Tibial artery (tissue), 4 donors: ENCODE measurements at regions not wholly inside any gene's neighbourhood (a gene's known extent, or its start where the extent isn't known, plus 50 kb on each side); places are given as distances from the start of the nearest gene placed in this dataset.
"Not testable (repeated sequence)": the region's sequence is repeated elsewhere in the genome, so short reads cannot be mapped to it uniquely, and the experiment has no call there.

Experiments
- DNase-seq, 2 donors: peaks; one replicate each; pipeline ENCODE4 v3.0.0-alpha.2; 2019
- H3K27ac ChIP-seq, 2 donors: fragments of 200-600 bp; sonication (generic) in 1 of 2; 1 replicate in 1 of 2; 2 replicates in 1 of 2; pipeline ENCODE4 v1.5.1; 2018 to 2019; ENCODE audit warnings: mild to moderate bottlenecking in 1 of 2
- H3K27me3 ChIP-seq, 2 donors: fragments of 200-600 bp; sonication (generic) in 1 of 2; one replicate each; pipeline versions ENCODE4 v1.5.1 to v1.6.0; 2016 to 2019
- H3K36me3 ChIP-seq, 3 donors: fragments of 200-600 bp; sonication (generic) in 2 of 3; one replicate each; pipeline ENCODE4 v1.5.1; 2016 to 2019; ENCODE audit warnings: mild to moderate bottlenecking in 2 of 3
- H3K4me1 ChIP-seq, 4 donors: fragments of 200-600 bp; sonication (generic) in 2 of 4; 1 replicate in 3 of 4; 2 replicates in 1 of 4; pipeline ENCODE4 v1.5.1; 2016 to 2019
- H3K4me3 ChIP-seq, 2 donors: fragments of 200-600 bp; sonication (generic) in 1 of 2; 1 replicate in 1 of 2; 2 replicates in 1 of 2; pipeline ENCODE4 v1.5.1; 2018 to 2019; ENCODE audit warnings: mild to moderate bottlenecking in 2 of 2
- H3K9me3 ChIP-seq, 3 donors: fragments of 200-600 bp; sonication (generic) in 1 of 3; one replicate each; pipeline ENCODE4 v1.5.1; 2016 to 2019
- CTCF ChIP-seq, 2 experiments: fragments of 200-600 bp in 1 of 2; fragments of 450-650 bp in 1 of 2; IDR thresholded peaks; one replicate each; pipeline ENCODE4 v1.5.1; 2017 to 2019; ENCODE audit warnings: antibody characterized with exemption in 2 of 2, mild to moderate bottlenecking in 1 of 2, moderate library complexity in 1 of 2
- intact Hi-C: fragments of 100-400 bp; cut with DNase I; formaldehyde crosslinking; loops from one replicate; pipeline ENCODE4 v1.15.0; 2023; ENCODE audit warnings: low total_unique reads

- H3K27ac ChIP-seq = no peak overlapping the region
Measured at GRCh38 chr6:56832225-56832624, 122.7 kb upstream of the BEND6 start.

GRCh38 chr6:56831334-56831733 lies 123.6 kb upstream of the BEND6 start:
- no peaks in the 10 kb centered on the region for H3K9me3 ChIP-seq
- TF ChIP-seq CTCF (IDR thresholded peaks at IDR 0.05) = no peak
- no peak overlapping the region for H3K27ac ChIP-seq

More at GRCh38 chr6:56832225-56832624, 122.7 kb upstream of the BEND6 start:
- H3K9me3 ChIP-seq = no peaks in the 10 kb centered on the region
- H3K36me3 ChIP-seq = no peaks in the 10 kb centered on the region
- intact Hi-C loops = no loop called here
- no peak for DNase-seq
- H3K4me3 ChIP-seq = no peak overlapping the region
- no peaks in the 10 kb centered on the region for H3K27me3 ChIP-seq
- TF ChIP-seq CTCF (IDR thresholded peaks at IDR 0.05) = no peak
- H3K4me1 ChIP-seq = peaks cover 0 to 43% (median 5%) of the 10 kb centered on the region in 4 donors

GRCh38 chr6:56827908-56828649 lies 126.8 kb upstream of the BEND6 start:
- no peak for DNase-seq
- intact Hi-C loops = no loop called here
- Histone ChIP-seq H3K27me3 (no peaks in the 10 kb centered on the region), H3K27ac (no peak overlapping the region), H3K36me3 (no peaks in the 10 kb centered on the region), H3K4me3 (no peak overlapping the region), H3K9me3 (no peaks in the 10 kb centered on the region), H3K4me1 (peaks cover 0 to 31% (median 5%) of the 10 kb centered on the region in 4 donors)
- no peak for TF ChIP-seq CTCF (IDR thresholded peaks at IDR 0.05)

More at GRCh38 chr6:56831334-56831733, 123.6 kb upstream of the BEND6 start:
- DNase-seq = no peak
- Histone ChIP-seq H3K36me3 (no peaks in the 10 kb centered on the region), H3K27me3 (no peaks in the 10 kb centered on the region), H3K4me1 (peaks cover 0 to 43% (median 5%) of the 10 kb centered on the region in 4 donors), H3K4me3 (no peak overlapping the region)
- intact Hi-C loops = no loop called here

GRCh38 chr6:56824431-56824830 lies 130.5 kb upstream of the BEND6 start:
- H3K27ac ChIP-seq, H3K27me3 ChIP-seq, H3K4me3 ChIP-seq, H3K9me3 ChIP-seq, H3K36me3 ChIP-seq, DNase-seq, intact Hi-C loops: not testable (repeated sequence)
- H3K4me1 ChIP-seq = peaks cover 0 to 40% (median 5%) of the 10 kb centered on the region in 4 donors

- no peak for DNase-seq
- no peak for TF ChIP-seq CTCF (IDR thresholded peaks at IDR 0.05)
- no peak overlapping the region for H3K27ac ChIP-seq
- H3K36me3 ChIP-seq = no peaks in the 10 kb centered on the region
- no peaks in the 10 kb centered on the region for H3K27me3 ChIP-seq
- no peaks in the 10 kb centered on the region for H3K9me3 ChIP-seq
- intact Hi-C loops = no loop called here
- H3K4me1 ChIP-seq = peaks cover 0 to 50% (median 0%) of the 10 kb centered on the region in 4 donors
- no peak overlapping the region for H3K4me3 ChIP-seq
Measured at GRCh38 chr6:56821005-56821432, 133.9 kb upstream of the BEND6 start.

GRCh38 chr6:56820060-56820459 lies 134.8 kb upstream of the BEND6 start:
- Histone ChIP-seq H3K36me3 (no peaks in the 10 kb centered on the region), H3K27ac (no peak overlapping the region), H3K27me3 (no peaks in the 10 kb centered on the region), H3K9me3 (no peaks in the 10 kb centered on the region), H3K4me3 (no peak overlapping the region), H3K4me1 (peaks cover 0 to 59% (median 0%) of the 10 kb centered on the region in 4 donors)
- TF ChIP-seq CTCF (IDR thresholded peaks at IDR 0.05) = no peak
- no peak for DNase-seq
- intact Hi-C loops = no loop called here
